Activated CD8-positive, alpha-beta T cell treated with anti-CD3 and anti-CD28 coated beads, Interleukin-2, amount 10 ng/mL, durations not matched to agents 7 days and 5 days (primary cell): ENCODE measurements at regions not wholly inside any gene's neighbourhood (a gene's known extent, or its start where the extent isn't known, plus 50 kb on each side); places are given as distances from the start of the nearest gene placed in this dataset.
"Not testable (repeated sequence)": the region's sequence is repeated elsewhere in the genome, so short reads cannot be mapped to it uniquely, and the experiment has no call there.

Source experiments
- ATAC-seq: fragments of 150-1000 bp; cut with Tn5 transposase; one replicate; pipeline ENCODE4 v1.10.0; 2021; ENCODE audit warnings: moderate library complexity
- CTCF ChIA-PET: fragments of 350-600 bp; sonication (Branson Sonifier 250); formaldehyde crosslinking; loops from one replicate; lab custom pipeline; 2021; ENCODE audit warnings: antibody characterized with exemption; lab: Charles Lee
- POLR2A ChIA-PET: fragments of 350-600 bp; sonication (Branson Sonifier 250); formaldehyde crosslinking; loops from one replicate; lab custom pipeline; 2021; ENCODE audit warnings: antibody characterized with exemption; lab: Charles Lee
- DNase-seq: peaks from one replicate; pipeline ENCODE4 v3.0.0-alpha.2; 2020
- H3K27ac Mint-ChIP-seq: one replicate; pipeline ENCODE4 v1.8.0; 2021; ENCODE audit warnings: mild to moderate bottlenecking, mixed read lengths
- H3K27me3 Mint-ChIP-seq: one replicate; pipeline ENCODE4 v1.8.0; 2021; ENCODE audit warnings: low read depth, mixed read lengths
- H3K36me3 Mint-ChIP-seq: one replicate; pipeline ENCODE4 v1.8.0; 2021; ENCODE audit warnings: low read depth, mixed read lengths
- H3K4me1 Mint-ChIP-seq: one replicate; pipeline ENCODE4 v1.8.0; 2021; ENCODE audit warnings: low read depth, mixed read lengths
- H3K4me3 Mint-ChIP-seq: one replicate; pipeline ENCODE4 v1.8.0; 2021; ENCODE audit warnings: mild to moderate bottlenecking, mixed read lengths
- H3K9me3 Mint-ChIP-seq: one replicate; pipeline ENCODE4 v1.8.0; 2022; ENCODE audit warnings: mixed read lengths; ENCODE audit not compliant: insufficient read depth

GRCh38 chr15:57883701-57884100, 177.2 kb downstream of the POLR2M start:
- Mint-ChIP-seq H3K27ac (no peak overlapping the region), H3K4me1 (no peaks in the 10 kb centered on the region), H3K36me3 (no peaks in the 10 kb centered on the region), H3K27me3 (peaks cover 16% of the 10 kb centered on the region), H3K4me3 (no peak overlapping the region), H3K9me3 (no peaks in the 10 kb centered on the region)
- DNase-seq: no peak
- POLR2A ChIA-PET: no interaction called here
- ATAC-seq: no peak
- CTCF ChIA-PET: no interaction called here

DNA sequence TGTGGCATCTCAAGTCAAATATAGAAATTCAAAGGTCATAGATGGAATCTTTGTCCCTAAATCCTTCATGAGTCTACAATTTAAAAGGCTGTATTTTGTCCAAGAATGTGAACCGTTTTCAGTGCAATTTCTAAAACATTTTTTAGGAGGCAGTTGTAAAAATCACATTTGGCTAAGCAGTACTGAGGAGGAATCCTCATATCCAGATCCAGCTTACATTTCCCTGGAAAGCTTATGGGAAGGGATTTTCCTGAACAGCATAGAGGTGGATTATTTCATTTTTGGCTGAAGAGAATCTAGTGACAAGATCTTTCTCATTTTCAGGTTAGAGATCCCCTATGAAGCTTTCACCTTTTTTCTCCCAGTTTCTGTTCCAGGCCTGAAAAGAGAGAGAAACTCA, 178.4 kb downstream of the POLR2M start:
- no peak overlapping the region for H3K27ac Mint-ChIP-seq
- CTCF ChIA-PET: no interaction called here

DNA sequence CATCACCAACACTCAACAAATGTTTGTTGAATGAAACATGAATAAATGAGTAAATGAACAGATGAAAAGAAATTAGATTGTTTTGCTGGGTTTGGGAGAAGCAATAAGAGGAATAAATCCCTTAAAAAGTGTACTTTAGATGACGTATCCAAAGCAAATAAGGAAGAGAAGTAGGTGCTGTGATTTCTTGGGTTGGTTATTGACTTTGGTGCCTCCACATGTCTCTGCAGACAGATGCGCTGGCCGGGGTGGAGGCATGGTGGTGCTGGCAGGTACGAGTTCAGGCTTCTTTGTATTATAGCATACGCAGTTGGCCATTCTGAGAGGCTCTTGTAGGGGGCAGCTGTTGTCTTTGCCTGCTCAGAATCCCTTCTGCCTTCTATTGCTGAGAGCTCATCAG, 178.9 kb downstream of the POLR2M start:
- POLR2A ChIA-PET: no interaction called here
- no peak for ATAC-seq
- Mint-ChIP-seq H3K9me3 (no peaks in the 10 kb centered on the region), H3K27me3 (peaks cover 10% of the 10 kb centered on the region), H3K4me3 (no peak overlapping the region), H3K4me1 (no peaks in the 10 kb centered on the region), H3K27ac (no peak overlapping the region), H3K36me3 (no peaks in the 10 kb centered on the region)
- CTCF ChIA-PET: no interaction called here
- no peak for DNase-seq

More for the DNA sequence above, 178.4 kb downstream of the POLR2M start:
- H3K36me3 Mint-ChIP-seq: no peaks in the 10 kb centered on the region
- peaks cover 12% of the 10 kb centered on the region for H3K27me3 Mint-ChIP-seq
- no peaks in the 10 kb centered on the region for H3K4me1 Mint-ChIP-seq
- DNase-seq: no peak
- H3K4me3 Mint-ChIP-seq: no peak overlapping the region
- POLR2A ChIA-PET: no interaction called here
- H3K9me3 Mint-ChIP-seq: no peaks in the 10 kb centered on the region
- ATAC-seq: no peak

GRCh38 chr15:57887825-57888224, 177.7 kb downstream of the ALDH1A2 start:
- Mint-ChIP-seq H3K36me3 (no peaks in the 10 kb centered on the region), H3K27me3 (peaks cover 8% of the 10 kb centered on the region), H3K27ac (no peak overlapping the region), H3K9me3 (no peaks in the 10 kb centered on the region), H3K4me3 (no peak overlapping the region), H3K4me1 (no peaks in the 10 kb centered on the region)
- ChIA-PET POLR2A (no interaction called here), CTCF (no interaction called here)
- no peak for ATAC-seq
- no peak for DNase-seq

GRCh38 chr15:57890351-57890750, 175.2 kb downstream of the ALDH1A2 start:
- no peak for ATAC-seq
- Mint-ChIP-seq H3K36me3 (no peaks in the 10 kb centered on the region), H3K27me3 (peaks cover 12% of the 10 kb centered on the region), H3K9me3 (no peaks in the 10 kb centered on the region), H3K27ac (no peak overlapping the region), H3K4me3 (no peak overlapping the region), H3K4me1 (no peaks in the 10 kb centered on the region)
- POLR2A ChIA-PET: no interaction called here
- CTCF ChIA-PET: interaction anchor here (1.1 to 1.2 kb wide), 2 partner anchors 29 to 139 kb away, joined by 3 to 5 read pairs; no protein-coding TSS in a partner anchor
- no peak for DNase-seq

- Mint-ChIP-seq H3K27me3 (peaks cover 10% of the 10 kb centered on the region), H3K4me3 (no peak overlapping the region), H3K9me3 (no peaks in the 10 kb centered on the region), H3K36me3 (no peaks in the 10 kb centered on the region), H3K4me1 (no peaks in the 10 kb centered on the region), H3K27ac (no peak overlapping the region)
- no peak for ATAC-seq
- POLR2A ChIA-PET: no interaction called here
- CTCF ChIA-PET: interaction anchor here (1.1 to 1.2 kb wide), 2 partner anchors 30 to 140 kb away, joined by 3 to 5 read pairs; no protein-coding TSS in a partner anchor
- no peak for DNase-seq
Observed at GRCh38 chr15:57890878-57891277, 174.6 kb downstream of the ALDH1A2 start.

- ATAC-seq (no peak), DNase-seq (no peak)
- H3K4me1 Mint-ChIP-seq: no peaks in the 10 kb centered on the region
- no peak overlapping the region for H3K4me3 Mint-ChIP-seq
- peaks cover 7% of the 10 kb centered on the region for H3K27me3 Mint-ChIP-seq
- no peaks in the 10 kb centered on the region for H3K9me3 Mint-ChIP-seq
- ChIA-PET POLR2A (no interaction called here), CTCF (no interaction called here)
- no peaks in the 10 kb centered on the region for H3K36me3 Mint-ChIP-seq
- H3K27ac Mint-ChIP-seq: no peak overlapping the region
Observed at GRCh38 chr15:57892181-57892580, 173.3 kb downstream of the ALDH1A2 start.

- no peak overlapping the region for H3K4me3 Mint-ChIP-seq
- CTCF ChIA-PET: no interaction called here
Observed at GRCh38 chr15:57893040-57893439, 172.5 kb downstream of the ALDH1A2 start.

DNA sequence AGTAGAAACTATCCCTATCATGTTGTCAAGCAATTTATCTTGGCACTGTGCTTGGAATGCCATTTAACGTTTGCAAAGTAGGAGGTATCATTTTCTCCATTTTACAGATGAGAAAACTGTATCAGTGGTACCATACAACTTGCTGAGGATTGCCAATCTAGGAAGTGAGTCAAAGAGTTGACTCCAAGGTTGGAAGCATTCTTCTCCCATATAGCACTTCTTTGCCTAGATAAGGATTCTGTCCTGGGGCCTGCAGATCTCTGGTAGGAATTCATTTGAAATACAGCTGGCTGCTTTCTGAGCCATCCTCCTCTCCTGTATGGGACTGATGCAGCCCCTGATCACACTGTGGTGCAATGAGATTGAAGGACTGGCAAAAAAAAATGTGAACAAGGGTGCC, 170.2 kb downstream of the ALDH1A2 start:
- Mint-ChIP-seq H3K27me3 (peaks cover 7% of the 10 kb centered on the region), H3K36me3 (no peaks in the 10 kb centered on the region), H3K4me1 (no peaks in the 10 kb centered on the region), H3K4me3 (no peak overlapping the region), H3K27ac (no peak overlapping the region), H3K9me3 (no peaks in the 10 kb centered on the region)
- POLR2A ChIA-PET: no interaction called here
- DNase-seq (no peak), ATAC-seq (no peak)
- CTCF ChIA-PET: no interaction called here

More at GRCh38 chr15:57893040-57893439, 172.5 kb downstream of the ALDH1A2 start:
- Mint-ChIP-seq H3K9me3 (no peaks in the 10 kb centered on the region), H3K36me3 (no peaks in the 10 kb centered on the region), H3K27me3 (peaks cover 7% of the 10 kb centered on the region), H3K4me1 (no peaks in the 10 kb centered on the region), H3K27ac (no peak overlapping the region)
- no peak for ATAC-seq
- POLR2A ChIA-PET: no interaction called here
- DNase-seq: no peak

- no peak overlapping the region for H3K27ac Mint-ChIP-seq
Observed at GRCh38 chr15:57896114-57896513, 169.4 kb downstream of the ALDH1A2 start.

DNA sequence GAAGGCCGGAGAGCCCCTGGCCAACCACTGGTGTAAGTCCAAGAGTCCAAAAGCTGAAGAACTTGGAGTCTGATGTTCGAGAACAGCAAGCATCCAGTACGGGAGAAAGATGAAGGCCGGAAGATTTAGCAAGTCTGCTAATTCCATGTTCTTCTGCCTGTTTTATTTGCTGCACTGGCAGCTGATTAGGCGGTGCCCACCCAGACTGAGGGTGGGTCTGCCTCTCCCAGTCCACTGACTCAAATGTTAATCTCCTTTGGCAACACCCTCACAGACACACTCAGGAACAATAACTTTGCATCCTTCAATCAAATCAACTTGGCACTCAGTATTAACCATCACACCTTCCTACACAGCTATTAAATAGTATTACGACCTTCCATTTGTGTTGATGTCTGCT, 168.6 kb downstream of the ALDH1A2 start:
- H3K4me3 Mint-ChIP-seq, H3K9me3 Mint-ChIP-seq, H3K36me3 Mint-ChIP-seq, H3K27me3 Mint-ChIP-seq, DNase-seq, H3K27ac Mint-ChIP-seq, ATAC-seq, POLR2A ChIA-PET, H3K4me1 Mint-ChIP-seq, CTCF ChIA-PET: not testable (repeated sequence)

More at GRCh38 chr15:57896114-57896513, 169.4 kb downstream of the ALDH1A2 start:
- H3K4me3 Mint-ChIP-seq: no peak overlapping the region
- no peaks in the 10 kb centered on the region for H3K4me1 Mint-ChIP-seq
- CTCF ChIA-PET: no interaction called here
- H3K27me3 Mint-ChIP-seq: peaks cover 7% of the 10 kb centered on the region
- DNase-seq (no peak), ATAC-seq (no peak)
- POLR2A ChIA-PET: no interaction called here
- no peaks in the 10 kb centered on the region for H3K9me3 Mint-ChIP-seq
- no peaks in the 10 kb centered on the region for H3K36me3 Mint-ChIP-seq

DNA sequence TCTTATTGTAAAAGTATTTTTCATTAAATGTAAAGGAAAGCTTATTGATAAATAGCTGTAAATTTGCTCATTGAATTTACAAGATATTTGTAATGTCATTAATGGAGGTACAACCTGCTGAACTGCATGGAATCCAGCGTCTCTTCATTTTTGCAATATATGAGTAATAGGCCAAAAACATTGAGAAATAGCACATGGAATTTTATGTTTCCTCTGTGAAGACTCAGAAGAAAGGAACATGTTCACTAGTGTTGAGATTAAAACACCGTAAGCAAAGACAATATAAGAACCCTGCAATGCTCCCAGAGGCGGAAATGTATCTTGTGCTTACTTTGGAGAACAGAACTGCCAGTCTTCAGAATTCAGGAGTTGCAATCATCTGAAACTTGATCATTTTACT, 167.6 kb downstream of the ALDH1A2 start:
- ChIA-PET POLR2A (no interaction called here), CTCF (no interaction called here)
- no peak for DNase-seq
- no peaks in the 10 kb centered on the region for H3K36me3 Mint-ChIP-seq
- no peaks in the 10 kb centered on the region for H3K4me1 Mint-ChIP-seq
- H3K27ac Mint-ChIP-seq: no peak overlapping the region
- ATAC-seq: no peak
- peaks cover 9% of the 10 kb centered on the region for H3K27me3 Mint-ChIP-seq
- H3K4me3 Mint-ChIP-seq: no peak overlapping the region
- H3K9me3 Mint-ChIP-seq: no peaks in the 10 kb centered on the region

- Mint-ChIP-seq H3K27ac (no peak overlapping the region), H3K27me3 (peaks cover 5% of the 10 kb centered on the region), H3K36me3 (no peaks in the 10 kb centered on the region), H3K9me3 (no peaks in the 10 kb centered on the region), H3K4me3 (no peak overlapping the region), H3K4me1 (no peaks in the 10 kb centered on the region)
- ChIA-PET CTCF (no interaction called here), POLR2A (no interaction called here)
- ATAC-seq: no peak
- no peak for DNase-seq
Observed at GRCh38 chr15:57902155-57902554, 163.4 kb downstream of the ALDH1A2 start.
